Activated T-helper 17 cell treated with anti-CD3 and anti-CD28 coated beads, Interleukin-2, amount 50 U/mL, for 72 hours (primary cell): ENCODE measurements at regions not wholly inside any gene's neighbourhood (a gene's known extent, or its start where the extent isn't known, plus 50 kb on each side); places are given as distances from the start of the nearest gene placed in this dataset.
A peak's percentile ranks its signal among the peaks of the same experiment; 100 is the strongest.

Source experiments
- ATAC-seq: fragments of 150-1000 bp; cut with Tn5 transposase; replicated peaks from 2 replicates; pipeline ENCODE4 v1.10.0; 2021; ENCODE audit warnings: mild to moderate bottlenecking, moderate library complexity
- H3K27ac Mint-ChIP-seq: one replicate; pipeline ENCODE4 v1.8.0; 2022; ENCODE audit warnings: mixed read lengths
- H3K27me3 Mint-ChIP-seq: one replicate; pipeline ENCODE4 v1.8.0; 2022; ENCODE audit warnings: mixed read lengths
- H3K36me3 Mint-ChIP-seq: one replicate; pipeline ENCODE4 v1.8.0; 2022; ENCODE audit warnings: low read depth, mild to moderate bottlenecking, mixed read lengths
- H3K4me1 Mint-ChIP-seq: one replicate; pipeline ENCODE4 v1.8.0; 2022; ENCODE audit warnings: mixed read lengths
- H3K4me3 Mint-ChIP-seq: one replicate; pipeline ENCODE4 v1.8.0; 2022; ENCODE audit warnings: mild to moderate bottlenecking, mixed read lengths
- H3K9me3 Mint-ChIP-seq: one replicate; pipeline ENCODE4 v1.8.0; 2022; ENCODE audit warnings: mixed read lengths

DNA sequence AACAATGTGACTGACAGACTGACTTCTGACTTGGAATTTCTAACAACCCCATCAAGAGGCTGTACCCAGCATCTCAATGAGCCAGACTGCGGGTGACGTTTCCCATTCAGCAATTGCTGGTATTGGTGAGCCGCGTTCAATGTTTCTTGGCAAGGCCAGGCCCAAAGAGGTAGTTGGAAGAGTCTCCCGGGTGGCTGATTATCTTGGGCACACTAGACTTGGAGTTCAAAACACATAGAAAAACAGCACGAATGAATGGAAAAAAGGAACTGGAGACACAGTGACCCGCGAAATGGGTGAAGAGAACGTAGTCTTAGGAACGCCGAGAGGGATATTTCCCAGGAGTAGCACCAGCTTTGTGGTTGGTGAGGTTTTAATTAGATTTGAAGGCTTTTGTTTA, 81.1 kb upstream of the SLC22A11 start:
- H3K27me3 Mint-ChIP-seq, result peaks cover 30% of the 10 kb centered on the region
- no peak overlapping the region for H3K4me3 Mint-ChIP-seq
- H3K9me3 Mint-ChIP-seq, result no peaks in the 10 kb centered on the region
- no peaks in the 10 kb centered on the region for H3K4me1 Mint-ChIP-seq
- H3K36me3 Mint-ChIP-seq, result no peaks in the 10 kb centered on the region
- no peak for ATAC-seq
- H3K27ac Mint-ChIP-seq, result no peak overlapping the region

DNA sequence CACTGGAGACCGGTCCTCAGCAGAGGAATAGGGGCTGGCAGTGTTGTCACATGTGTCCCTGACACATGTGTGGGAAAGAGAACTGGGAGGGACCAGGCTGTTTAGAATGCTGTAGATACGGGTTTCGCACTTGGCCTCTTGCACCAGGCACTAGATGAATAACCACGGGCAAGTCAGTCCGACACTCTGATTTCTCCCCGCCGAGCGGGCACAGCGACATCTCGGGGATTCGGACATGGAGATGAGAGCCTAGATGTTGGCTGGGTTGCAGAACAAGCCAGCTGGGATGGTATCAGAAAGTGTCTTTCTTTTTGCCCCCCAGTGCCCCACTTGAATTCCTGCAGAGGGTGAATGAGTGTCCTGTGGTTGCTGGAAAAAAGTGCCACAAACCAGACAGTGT, 80.6 kb upstream of the SLC22A11 start:
- Mint-ChIP-seq H3K36me3 (no peaks in the 10 kb centered on the region), H3K27ac (no peak overlapping the region), H3K27me3 (peaks cover 30% of the 10 kb centered on the region), H3K4me3 (no peak overlapping the region), H3K9me3 (no peaks in the 10 kb centered on the region), H3K4me1 (no peaks in the 10 kb centered on the region)
- no peak for ATAC-seq

DNA sequence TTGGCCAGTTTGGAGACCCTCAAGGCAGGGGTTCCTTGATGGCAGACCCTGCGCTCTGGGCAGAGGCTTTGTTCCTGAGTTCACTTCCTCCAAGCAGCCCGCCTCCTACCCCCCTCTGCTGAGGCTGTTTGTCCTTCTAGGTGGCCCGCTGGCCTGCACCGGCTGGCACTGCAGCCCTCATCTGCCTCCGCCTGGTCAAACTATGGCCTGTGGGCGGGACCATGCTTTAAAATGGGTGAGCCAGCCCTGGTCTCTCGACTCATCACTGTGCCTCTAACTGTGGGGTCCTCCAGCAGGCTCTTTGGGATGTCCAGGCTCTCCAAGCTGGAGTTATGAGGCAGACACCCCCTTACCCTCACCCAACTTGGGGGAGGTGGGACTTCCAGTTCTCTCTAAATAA, 78.9 kb upstream of the SLC22A11 start:
- ATAC-seq, result no peak
- Mint-ChIP-seq H3K4me3 (no peak overlapping the region), H3K4me1 (no peaks in the 10 kb centered on the region), H3K27ac (no peak overlapping the region), H3K27me3 (peaks cover 25% of the 10 kb centered on the region), H3K36me3 (no peaks in the 10 kb centered on the region), H3K9me3 (no peaks in the 10 kb centered on the region)

DNA sequence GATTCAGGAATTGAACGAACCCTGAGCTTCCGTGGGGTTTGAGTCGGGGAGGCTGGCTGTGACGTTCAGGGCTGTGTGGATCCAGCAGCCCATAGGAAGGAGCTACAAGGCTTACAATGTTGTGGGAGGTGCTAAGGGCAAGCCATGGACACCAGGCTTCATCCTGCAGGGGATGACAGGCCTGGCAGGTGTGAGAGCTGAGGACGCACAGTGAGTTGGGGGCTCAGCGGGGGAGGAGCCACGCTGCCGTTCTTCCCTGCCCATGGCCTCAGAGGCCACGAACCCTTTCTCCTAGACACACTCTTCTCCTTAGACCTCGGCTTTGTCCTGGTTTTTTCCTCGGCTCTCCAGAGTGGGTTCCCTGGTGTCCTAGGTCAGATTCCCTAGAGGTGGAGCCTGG, 78.1 kb upstream of the SLC22A11 start:
- Mint-ChIP-seq H3K27me3 (peaks cover 25% of the 10 kb centered on the region), H3K9me3 (no peaks in the 10 kb centered on the region), H3K4me1 (no peaks in the 10 kb centered on the region), H3K4me3 (no peak overlapping the region), H3K36me3 (no peaks in the 10 kb centered on the region), H3K27ac (no peak overlapping the region)
- ATAC-seq, result no peak

DNA sequence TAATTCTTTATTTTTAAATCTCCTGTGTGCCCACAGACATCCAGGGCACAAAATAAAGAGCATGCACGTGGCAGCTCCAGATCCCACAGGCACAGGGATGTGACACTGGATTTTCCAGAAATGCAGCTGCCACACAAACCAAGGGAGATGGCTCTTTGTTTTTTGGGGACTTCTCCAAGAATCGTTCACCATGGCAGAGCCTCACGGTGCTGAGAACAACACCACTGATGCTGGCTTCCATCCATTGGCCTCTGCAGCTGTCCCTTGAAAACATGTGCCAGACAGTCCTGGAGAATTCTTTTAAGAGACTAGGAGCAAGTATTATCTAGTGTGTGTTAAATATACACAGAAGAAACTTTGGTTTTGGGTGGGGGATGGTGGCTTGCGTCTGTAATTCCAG, 73.2 kb upstream of the SLC22A11 start:
- Mint-ChIP-seq H3K36me3 (no peaks in the 10 kb centered on the region), H3K4me1 (no peaks in the 10 kb centered on the region), H3K27me3 (peaks cover 26% of the 10 kb centered on the region), H3K9me3 (no peaks in the 10 kb centered on the region), H3K27ac (no peak overlapping the region), H3K4me3 (no peak overlapping the region)
- ATAC-seq, result no peak

DNA sequence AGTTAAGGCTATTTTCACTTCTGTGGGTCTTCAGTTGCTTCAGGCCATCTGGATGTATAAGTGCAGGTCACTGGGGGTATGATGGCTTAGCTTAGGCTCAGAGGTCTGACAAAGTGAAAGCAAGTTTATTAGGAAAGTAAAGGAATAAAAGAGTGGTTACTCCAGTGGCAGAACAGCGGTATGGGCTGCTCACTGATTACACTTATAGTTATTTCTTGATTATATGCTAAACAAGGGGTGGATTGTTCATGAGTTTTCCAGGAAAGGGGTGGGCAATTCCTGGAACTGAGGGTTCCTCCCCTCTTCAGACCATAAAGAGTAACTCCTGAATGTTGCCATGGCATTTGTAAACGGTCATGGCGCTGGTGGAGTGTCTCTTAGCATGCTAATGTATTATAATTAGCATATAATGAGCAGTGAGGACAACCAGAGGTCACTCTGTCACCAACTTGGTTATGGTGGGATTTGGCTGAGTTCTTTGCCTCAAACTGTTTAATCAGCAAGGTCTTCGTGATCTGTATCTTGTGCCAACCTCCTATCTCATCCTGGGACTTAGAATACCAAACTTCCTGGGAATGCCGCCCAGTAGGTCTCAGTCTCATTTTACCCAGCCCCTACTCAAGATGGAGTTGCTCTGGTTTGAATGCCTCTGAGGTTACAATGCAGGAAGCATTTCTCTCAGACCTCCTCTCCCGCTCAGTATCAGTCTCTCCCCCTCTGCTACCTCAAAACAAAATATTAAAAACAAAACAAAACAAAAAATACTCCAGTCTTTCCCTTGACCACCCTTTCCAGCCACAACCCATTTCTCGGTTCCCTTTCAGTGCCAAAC, 71.3 kb upstream of the SLC22A11 start:
- Mint-ChIP-seq H3K27me3 (peaks cover 19% of the 10 kb centered on the region), H3K9me3 (no peaks in the 10 kb centered on the region), H3K27ac (no peak overlapping the region), H3K36me3 (no peaks in the 10 kb centered on the region), H3K4me1 (peaks cover 2% of the 10 kb centered on the region), H3K4me3 (no peak overlapping the region)
- no peak for ATAC-seq

DNA sequence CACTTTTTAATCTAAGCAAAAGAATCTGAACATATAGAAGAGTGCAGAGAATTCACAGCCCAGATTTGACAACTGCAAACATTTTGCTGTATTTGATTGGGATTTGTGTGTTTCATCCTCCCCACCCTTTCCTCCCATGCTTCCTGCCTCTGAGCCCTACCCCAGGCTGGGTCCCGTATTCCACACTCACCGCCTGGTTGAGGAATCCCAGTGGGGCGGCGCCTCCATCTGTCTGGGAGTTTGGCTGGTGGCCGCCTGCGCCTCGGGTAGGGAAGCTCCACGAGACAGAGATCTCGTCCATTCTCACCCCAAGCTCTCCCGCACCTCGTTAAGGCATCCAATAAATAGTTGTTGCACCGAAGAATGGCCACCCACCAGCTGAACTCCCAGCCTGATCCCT, 70.7 kb upstream of the SLC22A11 start:
- no peaks in the 10 kb centered on the region for H3K36me3 Mint-ChIP-seq
- H3K4me1 Mint-ChIP-seq, result peaks cover 5% of the 10 kb centered on the region
- no peak overlapping the region for H3K27ac Mint-ChIP-seq
- peaks cover 22% of the 10 kb centered on the region for H3K27me3 Mint-ChIP-seq
- no peak overlapping the region for H3K4me3 Mint-ChIP-seq
- no peak for ATAC-seq
- H3K9me3 Mint-ChIP-seq, result no peaks in the 10 kb centered on the region

DNA sequence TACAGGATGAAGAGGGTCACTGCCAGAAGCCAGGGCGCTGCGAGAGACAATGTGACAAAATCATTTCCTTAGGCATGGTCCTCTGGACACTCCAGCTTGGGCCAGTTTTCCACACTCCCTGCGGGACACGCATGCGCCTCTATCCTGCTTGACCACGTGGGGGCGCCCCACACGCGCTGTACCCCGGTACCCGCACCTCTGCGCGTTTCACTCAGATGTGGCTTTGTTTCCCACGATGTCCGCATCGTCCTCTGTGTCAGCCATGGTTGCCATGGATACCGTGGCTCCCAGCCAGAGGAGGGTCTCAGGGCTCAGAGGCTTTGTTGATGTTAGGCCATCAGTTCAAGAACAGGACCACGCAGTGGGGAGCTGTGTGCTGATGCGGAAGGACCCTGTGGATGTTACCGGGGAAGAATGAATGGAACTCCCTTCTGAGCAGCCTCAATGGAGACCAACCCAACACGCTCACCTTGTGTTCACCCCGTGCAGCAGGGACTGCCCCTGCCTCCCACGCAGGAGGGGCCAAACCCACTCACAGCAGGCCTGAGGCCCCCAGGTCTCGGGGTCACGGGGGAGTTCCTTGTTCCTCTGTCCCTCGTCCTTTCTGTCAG, 65.8 kb upstream of the SLC22A11 start:
- Mint-ChIP-seq H3K36me3 (no peaks in the 10 kb centered on the region), H3K27ac (no peak overlapping the region), H3K4me3 (peak overlapping the region; percentile 44), H3K9me3 (no peaks in the 10 kb centered on the region), H3K4me1 (peaks cover 14% of the 10 kb centered on the region), H3K27me3 (peaks cover 38% of the 10 kb centered on the region)
- ATAC-seq, result peak; percentile 62

DNA sequence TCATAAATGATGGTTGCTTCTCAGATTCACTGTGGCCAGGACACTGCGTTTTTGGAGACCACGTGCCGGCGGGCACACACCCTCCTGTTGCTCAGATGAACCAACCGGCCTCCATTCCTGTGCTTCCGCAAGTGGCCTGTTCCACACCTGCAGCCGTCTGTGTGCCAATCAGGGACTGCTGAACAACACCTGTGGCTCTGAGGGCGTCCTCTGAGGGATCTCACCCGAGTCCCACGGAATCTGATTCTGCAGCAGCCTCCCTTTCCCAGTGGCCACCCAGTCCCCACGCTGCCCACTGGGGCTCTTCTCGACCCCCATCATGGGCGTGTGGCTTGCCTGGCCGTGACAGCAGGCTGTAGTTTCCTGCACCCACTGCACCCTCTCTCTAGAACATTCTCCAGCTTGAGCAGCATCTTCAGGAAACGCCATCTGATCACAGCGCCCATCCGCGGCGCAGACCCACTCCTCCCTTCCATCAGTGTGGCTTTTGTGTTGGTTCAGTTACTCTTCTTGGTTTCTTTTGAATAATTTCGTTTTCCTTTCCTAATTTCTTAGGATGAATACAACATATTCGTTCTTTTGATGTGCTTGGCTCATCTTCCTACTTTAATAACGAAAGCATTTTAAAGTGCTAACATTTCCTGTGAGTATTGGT, 65.1 kb upstream of the SLC22A11 start:
- Mint-ChIP-seq H3K4me1 (peaks cover 14% of the 10 kb centered on the region), H3K27me3 (peaks cover 35% of the 10 kb centered on the region), H3K27ac (no peak overlapping the region), H3K4me3 (peak overlapping the region; percentile 44), H3K9me3 (no peaks in the 10 kb centered on the region), H3K36me3 (no peaks in the 10 kb centered on the region)
- ATAC-seq, result peak; percentile 35

DNA sequence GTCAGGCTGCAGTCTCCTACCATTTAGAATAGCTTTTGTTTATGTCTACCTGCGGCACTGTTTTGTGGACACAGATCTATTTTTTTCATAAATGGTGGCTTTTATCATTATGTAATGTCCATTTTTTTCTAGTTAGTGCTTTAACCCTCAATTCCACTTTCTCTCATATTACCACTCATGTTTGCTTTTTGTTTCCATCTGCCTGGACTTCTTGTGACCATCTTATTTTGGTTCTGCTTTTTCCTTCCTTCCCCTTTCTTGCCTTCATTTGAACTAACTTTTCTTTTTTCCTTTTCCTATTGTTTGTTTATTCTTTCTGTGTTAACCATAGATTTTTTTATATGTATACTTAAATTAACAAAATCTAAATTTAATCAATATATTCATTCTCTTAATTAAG, 63.2 kb upstream of the SLC22A11 start:
- no peaks in the 10 kb centered on the region for H3K9me3 Mint-ChIP-seq
- no peak overlapping the region for H3K4me3 Mint-ChIP-seq
- H3K4me1 Mint-ChIP-seq, result peaks cover 14% of the 10 kb centered on the region
- no peak for ATAC-seq
- H3K36me3 Mint-ChIP-seq, result no peaks in the 10 kb centered on the region
- no peak overlapping the region for H3K27ac Mint-ChIP-seq
- peaks cover 35% of the 10 kb centered on the region for H3K27me3 Mint-ChIP-seq

DNA sequence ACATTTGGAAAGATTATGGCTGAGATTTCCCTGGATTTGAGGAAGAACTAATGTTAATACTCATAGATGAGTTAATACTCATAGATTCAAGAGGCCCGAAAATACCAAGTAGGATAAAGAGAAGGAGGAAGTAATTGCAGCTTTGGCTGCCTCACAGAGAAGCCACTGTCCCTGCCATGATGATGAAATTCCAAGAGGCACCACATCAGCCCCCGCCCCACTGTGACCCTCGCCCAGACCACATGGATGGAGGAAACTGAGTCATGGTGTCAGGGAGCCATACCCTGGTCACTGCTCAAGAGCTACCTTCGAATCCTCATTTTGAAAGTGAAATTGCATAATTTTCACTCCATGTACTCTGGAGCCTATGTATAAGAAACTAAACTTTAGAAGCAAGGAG, 57.6 kb upstream of the SLC22A11 start:
- H3K27me3 Mint-ChIP-seq, result peaks cover 33% of the 10 kb centered on the region

DNA sequence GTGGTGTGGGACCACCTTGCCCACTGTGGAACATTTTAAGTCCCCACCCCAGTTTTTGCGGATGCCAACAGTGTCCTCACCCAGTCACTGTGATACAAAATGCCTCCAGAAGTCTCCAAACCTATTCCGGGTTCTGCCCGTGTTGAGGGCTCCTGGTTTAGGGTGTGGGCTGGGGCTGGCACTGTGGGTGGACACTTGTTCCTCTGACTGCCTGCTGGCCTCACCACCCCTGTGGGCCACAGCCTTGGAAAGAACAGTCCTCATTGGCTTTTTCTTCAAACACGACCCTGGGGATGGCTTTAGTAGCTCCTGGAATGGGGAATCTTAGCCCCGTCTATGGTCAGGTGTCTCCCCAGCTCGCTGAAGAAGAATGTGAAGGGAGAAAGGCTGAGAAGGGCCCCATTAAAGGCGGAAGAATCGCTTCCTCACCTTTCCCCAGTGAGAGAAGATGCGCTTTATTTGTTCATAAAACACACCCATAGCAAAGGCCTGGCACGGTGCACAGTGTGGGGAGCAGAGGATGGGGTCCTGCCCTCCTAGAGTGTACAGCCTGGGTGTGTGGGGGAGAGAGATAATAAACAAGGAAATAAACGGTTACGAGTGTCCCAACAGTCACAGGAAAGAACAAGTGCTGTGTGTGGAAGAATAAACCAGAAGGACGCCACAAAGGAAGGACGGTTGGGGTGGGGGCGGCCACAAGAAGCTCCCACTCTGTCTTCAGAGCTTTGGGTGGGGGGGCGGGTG, 56.3 kb upstream of the SLC22A11 start:
- H3K4me1 Mint-ChIP-seq, result no peaks in the 10 kb centered on the region
- H3K36me3 Mint-ChIP-seq, result no peaks in the 10 kb centered on the region
- H3K27me3 Mint-ChIP-seq, result peaks cover 29% of the 10 kb centered on the region
- ATAC-seq, result no peak
- no peak overlapping the region for H3K27ac Mint-ChIP-seq
- H3K4me3 Mint-ChIP-seq, result no peak overlapping the region
- H3K9me3 Mint-ChIP-seq, result peaks cover 1% of the 10 kb centered on the region

More for the DNA sequence above, 57.6 kb upstream of the SLC22A11 start:
- Mint-ChIP-seq H3K36me3 (no peaks in the 10 kb centered on the region), H3K4me3 (no peak overlapping the region), H3K27ac (no peak overlapping the region), H3K9me3 (no peaks in the 10 kb centered on the region), H3K4me1 (no peaks in the 10 kb centered on the region)
- no peak for ATAC-seq

DNA sequence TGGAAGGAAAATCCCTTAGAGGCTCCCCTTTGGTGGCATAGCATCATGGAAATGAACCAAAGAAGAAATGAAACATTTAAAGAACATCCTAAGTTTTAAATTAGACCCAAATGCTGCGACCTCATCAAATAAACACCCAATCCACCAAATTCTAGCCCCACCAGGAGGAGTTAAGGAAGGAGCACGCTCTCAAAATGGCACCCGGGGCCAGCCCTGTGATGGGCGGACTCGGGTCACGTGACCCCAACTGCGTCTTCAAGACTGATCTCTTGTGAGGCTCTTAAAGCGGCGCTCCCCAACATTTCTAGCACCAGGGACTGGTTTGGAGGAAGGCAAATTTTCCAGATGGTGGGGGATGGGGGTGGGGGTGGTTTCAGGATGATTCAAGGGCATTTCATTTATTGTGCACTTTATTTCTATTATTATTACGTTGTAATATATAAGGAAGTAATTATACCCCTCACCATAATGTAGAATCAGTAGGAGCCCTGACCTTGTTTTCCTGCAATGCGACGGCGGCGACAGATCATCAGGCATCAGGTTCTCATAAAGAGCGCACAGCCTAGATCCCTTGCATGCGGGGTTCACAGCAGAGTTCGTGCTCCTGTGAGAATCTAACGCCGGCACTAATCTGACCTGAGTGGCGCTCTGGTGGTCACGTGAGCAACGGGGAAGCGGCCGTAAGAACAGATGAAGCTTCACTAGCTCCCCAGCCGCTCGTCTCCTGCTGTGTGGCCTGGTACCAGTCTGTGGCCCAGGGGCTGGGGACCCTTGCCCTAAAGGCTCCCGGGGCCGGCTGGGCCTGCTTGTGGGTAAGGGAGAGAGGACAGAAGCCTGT, 55.3 kb upstream of the SLC22A11 start:
- Mint-ChIP-seq H3K36me3 (no peaks in the 10 kb centered on the region), H3K9me3 (peaks cover 4% of the 10 kb centered on the region), H3K4me3 (no peak overlapping the region), H3K4me1 (no peaks in the 10 kb centered on the region), H3K27ac (no peak overlapping the region), H3K27me3 (peaks cover 25% of the 10 kb centered on the region)
- ATAC-seq, result no peak
